SK-N-SH (cell line): ENCODE measurements at regions not wholly inside any gene's neighbourhood (a gene's known extent, or its start where the extent isn't known, plus 50 kb on each side); places are given as distances from the start of the nearest gene placed in this dataset.

Experiments used
- RXRA ChIP-seq: IDR thresholded peaks from 2 replicates; pipeline ENCODE4 v1.4.0; 2012; ENCODE audit warnings: low read depth, mild to moderate bottlenecking, borderline replicate concordance
- SIN3A ChIP-seq: IDR thresholded peaks from 2 replicates; pipeline ENCODE4 v1.6.1; 2012; ENCODE audit warnings: low read depth, mild to moderate bottlenecking, low read length, moderate library complexity, borderline replicate concordance
- SMC3 ChIP-seq: IDR thresholded peaks from 2 replicates; pipeline ENCODE4 v1.6.1; 2012; ENCODE audit warnings: low read depth, low read length, improper control_type of control experiment
- TF ChIP-seq, protein P1 (sequence below): fragments of 200-600 bp; sonication (generic); IDR thresholded peaks from 2 replicates; pipeline ENCODE4 v1.6.1; 2017; ENCODE audit warnings: antibody characterized with exemption, mild to moderate bottlenecking, moderate library complexity

- TF ChIP-seq SIN3A = no peak
- TF ChIP-seq SMC3 = no peak
- TF ChIP-seq, protein P1, sequence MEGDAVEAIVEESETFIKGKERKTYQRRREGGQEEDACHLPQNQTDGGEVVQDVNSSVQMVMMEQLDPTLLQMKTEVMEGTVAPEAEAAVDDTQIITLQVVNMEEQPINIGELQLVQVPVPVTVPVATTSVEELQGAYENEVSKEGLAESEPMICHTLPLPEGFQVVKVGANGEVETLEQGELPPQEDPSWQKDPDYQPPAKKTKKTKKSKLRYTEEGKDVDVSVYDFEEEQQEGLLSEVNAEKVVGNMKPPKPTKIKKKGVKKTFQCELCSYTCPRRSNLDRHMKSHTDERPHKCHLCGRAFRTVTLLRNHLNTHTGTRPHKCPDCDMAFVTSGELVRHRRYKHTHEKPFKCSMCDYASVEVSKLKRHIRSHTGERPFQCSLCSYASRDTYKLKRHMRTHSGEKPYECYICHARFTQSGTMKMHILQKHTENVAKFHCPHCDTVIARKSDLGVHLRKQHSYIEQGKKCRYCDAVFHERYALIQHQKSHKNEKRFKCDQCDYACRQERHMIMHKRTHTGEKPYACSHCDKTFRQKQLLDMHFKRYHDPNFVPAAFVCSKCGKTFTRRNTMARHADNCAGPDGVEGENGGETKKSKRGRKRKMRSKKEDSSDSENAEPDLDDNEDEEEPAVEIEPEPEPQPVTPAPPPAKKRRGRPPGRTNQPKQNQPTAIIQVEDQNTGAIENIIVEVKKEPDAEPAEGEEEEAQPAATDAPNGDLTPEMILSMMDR = no peak
- TF ChIP-seq RXRA = no peak
Measured at GRCh38 chr7:91776171-91776570, 104.3 kb downstream of the MTERF1 start.
